Heart left ventricle (tissue), 16 donors: ENCODE measurements at regions not wholly inside any gene's neighbourhood (a gene's known extent, or its start where the extent isn't known, plus 50 kb on each side); places are given as distances from the start of the nearest gene placed in this dataset.

Experiments
- ATAC-seq, 4 donors: fragments of 200-7000 bp; cut with Tn5 transposase; one replicate each; pipeline ENCODE4 v1.9.1; 2020 to 2022; ENCODE audit warnings: moderate library complexity in 4 of 4, mild to moderate bottlenecking in 3 of 4, moderate number of reproducible peaks in 1 of 4
- DNase-seq, 5 donors: peaks; one replicate each; pipeline ENCODE4 v3.0.0-alpha.2; 2020
- H3K27ac ChIP-seq, 12 donors: fragments of 200-600 bp; sonication (generic) in 4 of 12; one replicate each; pipeline versions ENCODE4 v1.5.0 to v1.8.0; 2016 to 2022; ENCODE audit warnings: mild to moderate bottlenecking in 2 of 12
- H3K27me3 ChIP-seq, 9 donors: fragments of 200-600 bp; sonication (generic) in 2 of 9; one replicate each; pipeline versions ENCODE4 v1.5.1 to v1.8.0; 2016 to 2022; ENCODE audit warnings: mild to moderate bottlenecking in 3 of 9
- H3K36me3 ChIP-seq, 9 donors: fragments of 200-600 bp; sonication (generic) in 2 of 9; one replicate each; pipeline versions ENCODE4 v1.5.0 to v1.8.0; 2018 to 2022; ENCODE audit warnings: mild to moderate bottlenecking in 2 of 9
- H3K4me1 ChIP-seq, 12 donors: fragments of 200-600 bp; sonication (generic) in 4 of 12; one replicate each; pipeline versions ENCODE4 v1.5.0 to v1.8.0; 2016 to 2022; ENCODE audit warnings: mild to moderate bottlenecking in 3 of 12
- H3K4me3 ChIP-seq, 12 donors: fragments of 200-600 bp; sonication (generic) in 4 of 12; one replicate each; pipeline versions ENCODE4 v1.5.0 to v1.8.0; 2017 to 2022; ENCODE audit warnings: mild to moderate bottlenecking in 9 of 12, moderate library complexity in 4 of 12
- H3K9me3 ChIP-seq, 12 donors: fragments of 200-600 bp; sonication (generic) in 4 of 12; one replicate each; pipeline versions ENCODE4 v1.5.0 to v1.8.0; 2016 to 2022; ENCODE audit warnings: mild to moderate bottlenecking in 1 of 12
- CTCF ChIP-seq, 12 donors: fragments of 200-600 bp; sonication (generic) in 4 of 12; IDR thresholded peaks; one replicate each; pipeline versions ENCODE4 v1.5.0 to v1.8.0; 2018 to 2022; ENCODE audit warnings: antibody characterized with exemption in 12 of 12, mild to moderate bottlenecking in 5 of 12
- POLR2A ChIP-seq, 2 donors: fragments of 450-650 bp; IDR thresholded peaks; one replicate each; pipeline ENCODE4 v1.6.1; 2017; ENCODE audit warnings: antibody characterized with exemption in 2 of 2, mild to moderate bottlenecking in 2 of 2, moderate library complexity in 2 of 2
- WGBS, 4 donors: extraction: QIAGEN DNeasy Blood & Tissue Kit in 2 of 4; methylation state at CpG; one replicate each; pipeline versions ENCODE4 v1.1.5 to v1.1.7; 2013 to 2018; 5-methylcytosine and 5-hydroxymethylcytosine counted together
- intact Hi-C, 10 donors: fragments of 100-400 bp; cut with DNase I; formaldehyde crosslinking; loops; one replicate each; pipeline versions ENCODE4 v1.11.1 to v1.14.2; 2022
- donor health status: ischemic (EF 13 %, LVEDD 7.1; RV severe dilation, severe dysfunction).
- donor health status: healthy with polysubstance abuse.
- donor health status: DM: no; HTN: yes; CAD: no.
- donor health status: DM: no; HTN: no; CAD: no.
- donor health status: ischemic (EF 25% LVEDD 6.9; RV normal size, moderate dysfunction).
- donor health status: ischemic (EF 25% LVEDD 5.7; RV mildly dilated, moderate dysfunction).
- donor health status: healthy.
- donor health status: DM: yes; HTN: yes; CAD: no.
- donor health status: ischemic (EF 35%, LVEDD 5.7; RV mildly dilated, moderate dysfunction).
- donor health status: nonischemic (EF 11% LVEDD 7.7; RV severe dilation, severe dysfunction).
- donor health status: DM: yes; HTN: yes; CAD: no.
- donor health status: PGD.
- donor health status: ischemic (EF 29% LVEDD 5.4; RV normal size, mild dysfunction).
- donor health status: nonischemic (EF 23%, LVEDD 6.1; RV moderate dilation, normal function).

GRCh38 chr13:65650321-65650720, 1579.8 kb downstream of the PCDH9 start:
- TF ChIP-seq CTCF (IDR thresholded peaks at IDR 0.05) (no peak), POLR2A (IDR thresholded peaks at IDR 0.05) (no peak)
- ATAC-seq (no peak), DNase-seq (no peak)
- no peaks in the 10 kb centered on the region for H3K36me3 ChIP-seq
- no peaks in the 10 kb centered on the region for H3K4me1 ChIP-seq
- 66 to 78% (median 73%) methylated on average over 5 of the region's 5 CpGs for WGBS, 4 donors
- H3K9me3 ChIP-seq: no peaks in the 10 kb centered on the region
- H3K27ac ChIP-seq: no peak overlapping the region
- no peaks in the 10 kb centered on the region for H3K27me3 ChIP-seq
- intact Hi-C loops: loop anchor here in 5 of 10 donors (10.0 kb wide), 3 partner anchors 1574 to 1594 kb away; partner anchors contain the start of gene PCDH9 (in 2 of the 5)
- no peak overlapping the region for H3K4me3 ChIP-seq

- intact Hi-C loops: no loop called here
- H3K36me3 ChIP-seq: no peaks in the 10 kb centered on the region
- DNase-seq (no peak), ATAC-seq (no peak)
- H3K4me3 ChIP-seq: no peak overlapping the region
- H3K27me3 ChIP-seq: no peaks in the 10 kb centered on the region
- 49 to 65% (median 62%) methylated on average over 4 of the region's 4 CpGs for WGBS, 4 donors
- no peak overlapping the region for H3K27ac ChIP-seq
- no peaks in the 10 kb centered on the region for H3K4me1 ChIP-seq
- H3K9me3 ChIP-seq: no peaks in the 10 kb centered on the region
- TF ChIP-seq POLR2A (IDR thresholded peaks at IDR 0.05): no peak
- no peak for TF ChIP-seq CTCF (IDR thresholded peaks at IDR 0.05)
These were observed 1587.1 kb downstream of the PCDH9 start for GRCh38 chr13:65642996-65643395.

- Histone ChIP-seq H3K27me3 (no peaks in the 10 kb centered on the region), H3K4me1 (no peaks in the 10 kb centered on the region), H3K27ac (no peak overlapping the region), H3K9me3 (no peaks in the 10 kb centered on the region), H3K4me3 (no peak overlapping the region), H3K36me3 (no peaks in the 10 kb centered on the region)
- TF ChIP-seq POLR2A (IDR thresholded peaks at IDR 0.05) (no peak), CTCF (IDR thresholded peaks at IDR 0.05) (no peak)
- ATAC-seq (no peak), DNase-seq (no peak)
- intact Hi-C loops: no loop called here
These were observed 1587.8 kb downstream of the PCDH9 start for GRCh38 chr13:65642301-65642700.

- no peak for DNase-seq
- TF ChIP-seq CTCF (IDR thresholded peaks at IDR 0.05) (peak; percentile 23 to 66 (median 43)), POLR2A (IDR thresholded peaks at IDR 0.05) (no peak)
- no peaks in the 10 kb centered on the region for H3K4me1 ChIP-seq
- no peaks in the 10 kb centered on the region for H3K36me3 ChIP-seq
- peak in 1 of 4 donors; percentile 30 for ATAC-seq
- no peaks in the 10 kb centered on the region for H3K9me3 ChIP-seq
- no peaks in the 10 kb centered on the region for H3K27me3 ChIP-seq
- intact Hi-C loops: no loop called here
- no peak overlapping the region for H3K4me3 ChIP-seq
- WGBS, 4 donors: 20 to 36% (median 25%) methylated on average over 2 of the region's 2 CpGs
- no peak overlapping the region for H3K27ac ChIP-seq
These were observed 1591.5 kb downstream of the PCDH9 start for GRCh38 chr13:65638572-65639168.
